ENCODE measurements at regions not wholly inside any gene's neighbourhood (a gene's known extent, or its start where the extent isn't known, plus 50 kb on each side); places are given as distances from the start of the nearest gene placed in this dataset.

DNA sequence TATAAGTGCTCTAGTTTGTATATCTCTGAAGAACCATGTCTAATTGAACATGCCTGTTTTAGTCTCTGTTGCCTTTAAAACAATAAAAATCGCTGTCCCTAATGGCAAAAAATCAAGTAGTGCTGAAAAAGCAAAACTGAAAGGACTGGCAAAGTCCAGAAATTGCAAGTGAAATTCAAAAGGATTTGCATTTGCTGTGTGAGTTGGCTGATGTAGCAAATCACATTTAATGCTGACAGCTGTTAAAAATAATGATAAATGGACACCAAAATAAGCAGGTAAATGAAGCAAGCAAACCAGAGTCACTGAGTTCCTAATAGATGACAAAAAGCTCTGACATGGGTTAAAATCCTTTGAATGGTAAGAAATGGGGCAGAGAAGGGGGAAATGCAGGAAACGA, 874.1 kb downstream of the GRM8 start:
- TF ChIP-seq EZH2phosphoT487 (IDR thresholded peaks at IDR 0.05; ENCODE audit: insufficient read depth, low read depth): no peak
- Histone ChIP-seq H3K36me3 (ENCODE audit: low read depth) (no peaks in the 10 kb centered on the region), H3K9me2 (ENCODE audit: insufficient read depth) (no peaks in the 10 kb centered on the region), H3K79me2 (ENCODE audit: insufficient read depth) (no peaks in the 10 kb centered on the region), H3K4me2 (ENCODE audit: unreplicated experiment) (no peak overlapping the region), H3F3A (ENCODE audit: insufficient read depth) (no peaks in the 10 kb centered on the region), H3K27me3 (replicated peaks; ENCODE audit: insufficient read depth) (no peaks in the 10 kb centered on the region), H3K9ac (no peak overlapping the region), H2AFZ (no peak overlapping the region), H3K27ac (no peak overlapping the region), H4K20me1 (ENCODE audit: insufficient read depth) (no peaks in the 10 kb centered on the region), H3K4me3 (no peak overlapping the region), H3K9me3 (ENCODE audit: low read depth) (no peaks in the 10 kb centered on the region), H3K4me1 (ENCODE audit: insufficient read depth) (no peaks in the 10 kb centered on the region)
- 2% methylated on average over 2 of the region's 2 CpGs for WGBS, 2 experiments (ENCODE audit: low coverage in 1 of 2, low lambda C conversion rate in 2 of 2, missing lambda C conversion rate in 2 of 2)
- no peak for DNase-seq
- in situ Hi-C loops (cut with MboI): no loop called here

DNA sequence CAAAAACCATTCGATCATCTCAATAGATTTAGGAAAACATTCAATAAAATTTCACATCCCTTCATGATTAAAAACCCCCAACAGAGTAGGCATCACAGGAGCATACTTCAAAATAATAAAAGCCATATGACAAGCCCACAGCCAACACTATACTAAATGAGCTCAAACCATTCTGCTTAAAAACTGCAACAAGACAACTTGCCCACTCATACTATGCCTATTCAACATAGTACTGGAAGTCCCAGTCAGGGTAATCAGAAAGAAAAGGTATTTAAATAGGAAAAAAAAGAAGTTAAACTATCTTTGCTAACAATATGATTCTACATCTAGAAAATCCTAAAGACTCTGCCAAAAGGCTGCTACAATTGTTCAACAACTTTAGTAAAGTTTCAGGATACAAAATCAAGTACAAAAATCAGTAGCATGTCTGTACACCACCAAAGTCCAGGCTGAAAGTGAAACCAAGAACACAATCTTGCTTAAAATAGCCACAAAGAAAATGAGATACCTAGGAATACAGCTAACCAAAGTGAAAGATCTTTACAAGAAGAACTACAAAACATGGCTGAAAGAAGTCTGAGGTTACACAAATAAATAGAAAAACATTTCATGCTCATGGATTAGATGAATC, 882.6 kb downstream of the GRM8 start:
- H3K27me3 ChIP-seq (replicated peaks; ENCODE audit: insufficient read depth): no peaks in the 10 kb centered on the region
- no peaks in the 10 kb centered on the region for H3K36me3 ChIP-seq (ENCODE audit: low read depth)
- in situ Hi-C loops (cut with MboI): no loop called here
- no peak for TF ChIP-seq EZH2phosphoT487 (IDR thresholded peaks at IDR 0.05; ENCODE audit: insufficient read depth, low read depth)
- no peak for TF ChIP-seq EZH2 (IDR thresholded peaks at IDR 0.05; ENCODE audit: insufficient read depth, poor library complexity, severe bottlenecking)
- H3K4me2 ChIP-seq (ENCODE audit: unreplicated experiment): no peak overlapping the region
- H3F3A ChIP-seq (ENCODE audit: insufficient read depth): no peaks in the 10 kb centered on the region
- no peak overlapping the region for H3K9ac ChIP-seq
- H3K9me2 ChIP-seq (ENCODE audit: insufficient read depth): no peaks in the 10 kb centered on the region
- WGBS, 2 experiments (ENCODE audit: low coverage in 1 of 2, low lambda C conversion rate in 2 of 2, missing lambda C conversion rate in 2 of 2): 0 to 3% methylated on average over 1 of the region's 1 CpG
- H4K20me1 ChIP-seq (ENCODE audit: insufficient read depth): no peaks in the 10 kb centered on the region
- H2AFZ ChIP-seq: no peak overlapping the region
- H3K79me2 ChIP-seq (ENCODE audit: insufficient read depth): no peaks in the 10 kb centered on the region
- H3K27ac ChIP-seq: no peak overlapping the region
- H3K4me1 ChIP-seq (ENCODE audit: insufficient read depth): no peaks in the 10 kb centered on the region
- no peak overlapping the region for H3K4me3 ChIP-seq
- no peak for DNase-seq
- no peaks in the 10 kb centered on the region for H3K9me3 ChIP-seq (ENCODE audit: low read depth)

DNA sequence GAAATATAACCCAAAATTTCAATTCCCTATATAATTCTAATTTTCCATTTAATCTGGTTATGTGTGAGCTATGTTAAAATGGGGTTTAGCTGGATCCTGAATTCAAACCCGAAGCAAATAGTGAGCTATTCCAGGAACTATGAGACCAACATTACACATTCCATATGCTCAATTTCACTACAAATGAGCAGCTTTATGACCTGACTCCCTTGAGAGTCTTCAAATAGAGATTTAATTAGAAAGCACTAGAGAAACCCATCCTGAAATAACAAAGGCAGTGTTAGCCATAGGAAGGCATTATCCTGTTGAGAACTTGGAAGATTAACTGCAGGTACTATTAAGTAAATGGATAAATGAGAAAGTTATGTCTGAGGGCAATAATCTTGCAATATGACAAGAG, 890.0 kb downstream of the GRM8 start:
- H4K20me1 ChIP-seq (ENCODE audit: insufficient read depth): no peaks in the 10 kb centered on the region
- no peak for TF ChIP-seq EZH2 (IDR thresholded peaks at IDR 0.05; ENCODE audit: insufficient read depth, poor library complexity, severe bottlenecking)
- no peak for TF ChIP-seq EZH2phosphoT487 (IDR thresholded peaks at IDR 0.05; ENCODE audit: insufficient read depth, low read depth)
- H3K27me3 ChIP-seq (replicated peaks; ENCODE audit: insufficient read depth): no peaks in the 10 kb centered on the region
- WGBS, 2 experiments (ENCODE audit: low coverage in 1 of 2, low lambda C conversion rate in 2 of 2, missing lambda C conversion rate in 2 of 2): 0 to 2% methylated on average over 1 of the region's 1 CpG
- no peaks in the 10 kb centered on the region for H3K79me2 ChIP-seq (ENCODE audit: insufficient read depth)
- no peaks in the 10 kb centered on the region for H3K9me3 ChIP-seq (ENCODE audit: low read depth)
- H3K9ac ChIP-seq: no peak overlapping the region
- no peak overlapping the region for H3K4me2 ChIP-seq (ENCODE audit: unreplicated experiment)
- H3K4me3 ChIP-seq: no peak overlapping the region
- no peak overlapping the region for H2AFZ ChIP-seq
- no peak for DNase-seq
- H3K4me1 ChIP-seq (ENCODE audit: insufficient read depth): no peaks in the 10 kb centered on the region
- H3K27ac ChIP-seq: no peak overlapping the region
- no peaks in the 10 kb centered on the region for H3K9me2 ChIP-seq (ENCODE audit: insufficient read depth)
- H3F3A ChIP-seq (ENCODE audit: insufficient read depth): no peaks in the 10 kb centered on the region
- no peaks in the 10 kb centered on the region for H3K36me3 ChIP-seq (ENCODE audit: low read depth)
- in situ Hi-C loops (cut with MboI): no loop called here

GRCh38 chr7:126361183-126361582, 891.6 kb downstream of the GRM8 start:
- Histone ChIP-seq H3K27me3 (replicated peaks; ENCODE audit: insufficient read depth) (no peaks in the 10 kb centered on the region), H3K9me2 (ENCODE audit: insufficient read depth) (no peaks in the 10 kb centered on the region), H2AFZ (no peak overlapping the region), H3K27ac (no peak overlapping the region), H3K9ac (no peak overlapping the region), H3F3A (ENCODE audit: insufficient read depth) (no peaks in the 10 kb centered on the region), H3K4me3 (no peak overlapping the region), H3K79me2 (ENCODE audit: insufficient read depth) (no peaks in the 10 kb centered on the region), H3K9me3 (ENCODE audit: low read depth) (no peaks in the 10 kb centered on the region), H3K4me1 (ENCODE audit: insufficient read depth) (no peaks in the 10 kb centered on the region), H3K4me2 (ENCODE audit: unreplicated experiment) (no peak overlapping the region), H4K20me1 (ENCODE audit: insufficient read depth) (no peaks in the 10 kb centered on the region), H3K36me3 (ENCODE audit: low read depth) (no peaks in the 10 kb centered on the region)
- in situ Hi-C loops (cut with MboI): no loop called here
- no peak for DNase-seq
- 20 to 39% methylated on average over 3 of the region's 3 CpGs for WGBS, 2 experiments (ENCODE audit: low coverage in 1 of 2, low lambda C conversion rate in 2 of 2, missing lambda C conversion rate in 2 of 2)
- TF ChIP-seq EZH2 (IDR thresholded peaks at IDR 0.05; ENCODE audit: insufficient read depth, poor library complexity, severe bottlenecking) (no peak), EZH2phosphoT487 (IDR thresholded peaks at IDR 0.05; ENCODE audit: insufficient read depth, low read depth) (no peak)

- 1 to 5% methylated on average over 4 of the region's 4 CpGs for WGBS, 2 experiments (ENCODE audit: low coverage in 1 of 2, low lambda C conversion rate in 2 of 2, missing lambda C conversion rate in 2 of 2)
- Histone ChIP-seq H3K27ac (no peak overlapping the region), H4K20me1 (ENCODE audit: insufficient read depth) (no peaks in the 10 kb centered on the region), H3K36me3 (ENCODE audit: low read depth) (no peaks in the 10 kb centered on the region), H3K79me2 (ENCODE audit: insufficient read depth) (no peaks in the 10 kb centered on the region), H3K9me3 (ENCODE audit: low read depth) (no peaks in the 10 kb centered on the region), H3K4me2 (ENCODE audit: unreplicated experiment) (no peak overlapping the region), H3F3A (ENCODE audit: insufficient read depth) (no peaks in the 10 kb centered on the region), H3K9me2 (ENCODE audit: insufficient read depth) (no peaks in the 10 kb centered on the region), H2AFZ (no peak overlapping the region), H3K4me1 (ENCODE audit: insufficient read depth) (no peaks in the 10 kb centered on the region), H3K27me3 (replicated peaks; ENCODE audit: insufficient read depth) (no peaks in the 10 kb centered on the region), H3K4me3 (no peak overlapping the region), H3K9ac (no peak overlapping the region)
- TF ChIP-seq EZH2 (IDR thresholded peaks at IDR 0.05; ENCODE audit: insufficient read depth, poor library complexity, severe bottlenecking): no peak
- no peak for TF ChIP-seq EZH2phosphoT487 (IDR thresholded peaks at IDR 0.05; ENCODE audit: insufficient read depth, low read depth)
- in situ Hi-C loops (cut with MboI): no loop called here
- no peak for DNase-seq
Observed at GRCh38 chr7:126339813-126340212, 912.9 kb downstream of the GRM8 start.
